H1 (cell line): ENCODE measurements at regions not wholly inside any gene's neighbourhood (a gene's known extent, or its start where the extent isn't known, plus 50 kb on each side); places are given as distances from the start of the nearest gene placed in this dataset.

Experiments used
- CTCF ChIA-PET: fragments of 300-600 bp; sonication (Branson Sonifier 250); formaldehyde crosslinking; loops from one replicate; lab custom pipeline; 2021; ENCODE audit not compliant: partially characterized antibody; lab: Charles Lee
- POLR2A ChIA-PET: fragments of 300-600 bp; sonication (Branson Sonifier 250); formaldehyde crosslinking; loops from one replicate; lab custom pipeline; 2021; ENCODE audit warnings: inconsistent platforms; ENCODE audit not compliant: partially characterized antibody; lab: Charles Lee
- DNase-seq, 2 experiments: peaks; one replicate each; pipeline versions ENCODE4 v3.0.0 to v3.0.0-alpha.2; 2010 to 2022; ENCODE audit warnings: low spot score in 2 of 2, low read depth in 1 of 2, mixed read lengths in 1 of 2
- FAIRE-seq: peaks from 2 replicates; lab custom pipeline; 2011; peaks lifted over from hg19 to GRCh38; lab: Jason Lieb, UNC
- H2AFZ ChIP-seq: 2 replicates; pipeline ENCODE4 v1.8.1; 2012; ENCODE audit warnings: low read length, inconsistent platforms
- H2AK5ac ChIP-seq: 2 replicates; pipeline ENCODE4 v1.6.1; 2013; ENCODE audit warnings: low read depth, low read length
- H2BK120ac ChIP-seq: replicated peaks from 2 replicates; pipeline ENCODE3; 2013; ENCODE audit warnings: low read depth, low read length, inconsistent platforms
- H2BK12ac ChIP-seq: 2 replicates; pipeline ENCODE4 v1.6.1; 2013; ENCODE audit warnings: low read depth, low read length
- H2BK15ac ChIP-seq: 2 replicates; pipeline ENCODE4 v1.6.1; 2013; ENCODE audit warnings: low read length
- H2BK20ac ChIP-seq: 2 replicates; pipeline ENCODE4 v1.6.1; 2013; ENCODE audit warnings: low read length
- H2BK5ac ChIP-seq: 2 replicates; pipeline ENCODE4 v1.6.1; 2013; ENCODE audit warnings: low read depth, low read length
- H3K14ac ChIP-seq: 2 replicates; pipeline ENCODE4 v1.6.1; 2013; ENCODE audit warnings: inconsistent platforms; ENCODE audit not compliant: insufficient read length
- H3K18ac ChIP-seq: 2 replicates; pipeline ENCODE4 v1.6.1; 2013; ENCODE audit warnings: low read length; ENCODE audit errors: extremely low read depth
- H3K23ac ChIP-seq: 2 replicates; pipeline ENCODE4 v1.6.1; 2013; ENCODE audit warnings: inconsistent platforms; ENCODE audit not compliant: insufficient read length
- H3K23me2 ChIP-seq: 2 replicates; pipeline ENCODE4 v1.6.1; 2013; ENCODE audit warnings: low read depth, low read length
- H3K27ac ChIP-seq: 2 replicates; pipeline ENCODE4 v1.6.1; 2011; ENCODE audit warnings: low read depth, low read length, inconsistent platforms
- H3K27me3 ChIP-seq, 4 experiments: replicated peaks in 1 of 4; 1 replicate in 1 of 4; 2 replicates in 3 of 4; pipeline versions ENCODE4 v1.6.1 to v1.8.1; 2011 to 2013; ENCODE audit warnings: low read length in 3 of 4, mild to moderate bottlenecking in 3 of 4, inconsistent platforms in 2 of 4, mixed read lengths in 2 of 4, moderate library complexity in 1 of 4; ENCODE audit not compliant: control insufficient read depth in 3 of 4, insufficient read depth in 3 of 4; ENCODE audit errors: extremely low read depth in 1 of 4
- H3K36me3 ChIP-seq, 4 experiments: 2 replicates each; pipeline versions ENCODE4 v1.6.1 to v1.8.1; 2011 to 2013; ENCODE audit warnings: mild to moderate bottlenecking in 4 of 4, low read length in 3 of 4, moderate library complexity in 2 of 4, control low read depth in 1 of 4, inconsistent platforms in 1 of 4; ENCODE audit not compliant: insufficient read depth in 4 of 4, control insufficient read depth in 2 of 4
- H3K4ac ChIP-seq: replicated peaks from 2 replicates; pipeline ENCODE3; 2013; ENCODE audit warnings: low read length, low read depth, mixed read lengths, inconsistent platforms; ENCODE audit not compliant: insufficient read length
- H3K4me1 ChIP-seq, 4 experiments: replicated peaks in 1 of 4; 1 replicate in 1 of 4; 2 replicates in 3 of 4; pipeline versions ENCODE4 v1.6.1 to v1.8.1; 2011 to 2013; ENCODE audit warnings: low read length in 3 of 4, inconsistent platforms in 2 of 4, mixed read lengths in 1 of 4; ENCODE audit not compliant: insufficient read depth in 4 of 4, control insufficient read depth in 3 of 4
- H3K4me2 ChIP-seq, 2 experiments: 2 replicates each; pipeline versions ENCODE4 v1.6.1 to v1.8.1; 2011 to 2013; ENCODE audit warnings: low read depth in 2 of 2, low read length in 2 of 2, control low read depth in 1 of 2, inconsistent platforms in 1 of 2, mild to moderate bottlenecking in 1 of 2; ENCODE audit not compliant: insufficient read depth in 1 of 2
- H3K4me3 ChIP-seq, 4 experiments: fragments of 200-600, 300-600 bp in 1 of 4; sonication (generic), shearing (Covaris generic), sonication (Bioruptor Twin) in 1 of 4; 2 replicates each; pipeline versions ENCODE4 v1.5.1 to v1.8.1; 2011 to 2016; ENCODE audit warnings: low read length in 4 of 4, low read depth in 3 of 4, control low read depth in 2 of 4, inconsistent platforms in 2 of 4, mild to moderate bottlenecking in 2 of 4, mixed read lengths in 1 of 4, moderate library complexity in 1 of 4; ENCODE audit not compliant: insufficient read depth in 2 of 4; ENCODE audit errors: extremely low read depth in 1 of 4
- H3K56ac ChIP-seq: replicated peaks from 2 replicates; pipeline ENCODE3; 2013; ENCODE audit warnings: low read depth, mild to moderate bottlenecking, mixed read lengths, low read length, inconsistent platforms; ENCODE audit not compliant: insufficient read length
- H3K79me1 ChIP-seq: 2 replicates; pipeline ENCODE4 v1.6.1; 2013; ENCODE audit warnings: low read depth, low read length, control low read depth
- H3K79me2 ChIP-seq, 2 experiments: 2 replicates each; pipeline versions ENCODE4 v1.6.1 to v1.8.1; 2012 to 2013; ENCODE audit warnings: low read length in 2 of 2, mild to moderate bottlenecking in 2 of 2, inconsistent platforms in 1 of 2; ENCODE audit not compliant: insufficient read depth in 2 of 2, control insufficient read depth in 1 of 2
- H3K9ac ChIP-seq, 4 experiments: replicated peaks in 1 of 4; 1 replicate in 1 of 4; 2 replicates in 3 of 4; pipeline versions ENCODE4 v1.6.1 to v1.8.1; 2011 to 2013; ENCODE audit warnings: low read depth in 3 of 4, low read length in 3 of 4, control low read depth in 2 of 4, mild to moderate bottlenecking in 2 of 4, moderate library complexity in 2 of 4, inconsistent platforms in 1 of 4; ENCODE audit errors: extremely low read depth in 1 of 4
- H3K9me3 ChIP-seq, 2 experiments: 2 replicates each; pipeline versions ENCODE4 v1.6.1 to v1.8.1; 2012 to 2013; ENCODE audit warnings: mild to moderate bottlenecking in 2 of 2, moderate library complexity in 2 of 2, control low read depth in 1 of 2, inconsistent platforms in 1 of 2, low read depth in 1 of 2, low read length in 1 of 2, mixed read lengths in 1 of 2; ENCODE audit not compliant: insufficient read depth in 2 of 2
- H4K20me1 ChIP-seq, 2 experiments: replicated peaks in 1 of 2; 2 replicates each; pipeline versions ENCODE3 to v1.8.1; 2011 to 2013; ENCODE audit warnings: inconsistent platforms in 2 of 2, low read length in 2 of 2, mild to moderate bottlenecking in 1 of 2; ENCODE audit not compliant: insufficient read depth in 2 of 2, control insufficient read depth in 1 of 2
- H4K5ac ChIP-seq: 2 replicates; pipeline ENCODE4 v1.6.1; 2013; ENCODE audit warnings: low read length, low read depth, mixed read lengths, inconsistent platforms; ENCODE audit not compliant: insufficient read length
- H4K8ac ChIP-seq: 2 replicates; pipeline ENCODE4 v1.8.0; 2013; ENCODE audit warnings: mild to moderate bottlenecking, moderate library complexity, low read length, inconsistent platforms; ENCODE audit not compliant: insufficient read depth; ENCODE audit errors: extremely low read depth
- H4K91ac ChIP-seq: replicated peaks from 2 replicates; pipeline ENCODE3; 2013; ENCODE audit warnings: low read length, mixed read lengths, inconsistent platforms; ENCODE audit not compliant: insufficient read length
- ATF2 ChIP-seq: IDR thresholded peaks from 2 replicates; pipeline ENCODE4 v1.6.1; 2012; ENCODE audit warnings: low read length, inconsistent platforms
- CHD2 ChIP-seq: IDR thresholded peaks from 2 replicates; pipeline ENCODE4 v1.6.1; 2012; ENCODE audit warnings: low read length, improper control_type of control experiment
- CREB1 ChIP-seq: IDR thresholded peaks from 2 replicates; pipeline ENCODE4 v1.6.1; 2012; ENCODE audit warnings: inconsistent platforms
- E2F6 ChIP-seq: IDR thresholded peaks from 2 replicates; pipeline ENCODE4 v1.6.1; 2012; ENCODE audit warnings: inconsistent platforms
- EP300 ChIP-seq, 2 experiments: IDR thresholded peaks; 1 replicate in 1 of 2; 2 replicates in 1 of 2; pipeline ENCODE4 v1.6.1; 2011 to 2012; ENCODE audit warnings: low read depth in 2 of 2, low read length in 2 of 2, mild to moderate bottlenecking in 2 of 2, borderline replicate concordance in 1 of 2, inconsistent platforms in 1 of 2, moderate library complexity in 1 of 2
- EZH2 ChIP-seq: fragments of 200-600 bp; sonication (generic); IDR thresholded peaks from 2 replicates; pipeline ENCODE4 v1.7.1; 2012; ENCODE audit warnings: low read depth, mild to moderate bottlenecking, moderate library complexity, low read length, inconsistent platforms; ENCODE audit not compliant: severe bottlenecking
- GTF2F1 ChIP-seq: IDR thresholded peaks from 2 replicates; pipeline ENCODE4 v1.6.1; 2012; ENCODE audit warnings: low read depth, low read length, improper control_type of control experiment, borderline replicate concordance

- H2BK15ac ChIP-seq, result no peak overlapping the region
- ChIA-PET CTCF (interaction anchor here (0.7 to 3.0 kb wide), 10 partner anchors 14 to 248 kb away, joined by 3 to 9 read pairs (median 4); no protein-coding TSS in a partner anchor), POLR2A (interaction anchor here (5.2 kb wide), 1 partner anchor 61 kb away, joined by 31 read pairs; the partner anchor contains the start of gene KLF7)
- H3K9ac ChIP-seq, result no peak overlapping the region
- no peaks in the 10 kb centered on the region for H3K9me3 ChIP-seq
- no peak for DNase-seq
- no peak for FAIRE-seq
- no peak overlapping the region for H3K23ac ChIP-seq
- no peak overlapping the region for H2BK5ac ChIP-seq
- no peak overlapping the region for H3K4me3 ChIP-seq
- no peak for TF ChIP-seq GTF2F1
- no peak for TF ChIP-seq CREB1
- no peak for TF ChIP-seq ATF2
- no peak for TF ChIP-seq EZH2
- no peak for TF ChIP-seq EP300 (IDR thresholded peaks at IDR 0.05; ENCODE audit: borderline replicate concordance in 1 of 2, low read depth in 2 of 2, low read length in 2 of 2)
- no peak for TF ChIP-seq E2F6
- no peak for TF ChIP-seq CHD2
- no peak overlapping the region for H3K14ac ChIP-seq
- H3K56ac ChIP-seq, result no peak overlapping the region
- H2BK12ac ChIP-seq, result peak overlapping the region; percentile 35; the same call in 1 of the 2 replicates
- no peak overlapping the region for H2BK120ac ChIP-seq
- no peak overlapping the region for H2AFZ ChIP-seq
- H3K4me1 ChIP-seq, result peaks cover 8 to 32% (median 30%) of the 10 kb centered on the region in 4 experiments
- no peak overlapping the region for H2AK5ac ChIP-seq
- H4K20me1 ChIP-seq, result no peaks in the 10 kb centered on the region
- H4K5ac ChIP-seq, result no peak overlapping the region
- no peak overlapping the region for H3K18ac ChIP-seq
- no peaks in the 10 kb centered on the region; the same call in 1 of the 2 replicates for H3K23me2 ChIP-seq
- H3K4me2 ChIP-seq, result peak overlapping the region in 1 of 2 experiments; percentile 64; a peak in 1 of 4 replicates
- H4K8ac ChIP-seq, result no peak overlapping the region
- no peaks in the 10 kb centered on the region for H3K27me3 ChIP-seq
- H3K36me3 ChIP-seq, result no peaks in the 10 kb centered on the region
- H3K79me1 ChIP-seq, result no peaks in the 10 kb centered on the region
- 0 out of 2 replicates have a peak overlapping the region, but pooled peaks have one; percentile 16 for H2BK20ac ChIP-seq
- H3K4ac ChIP-seq, result no peak overlapping the region
- H3K27ac ChIP-seq, result no peak overlapping the region
- no peaks in the 10 kb centered on the region for H3K79me2 ChIP-seq
- no peak overlapping the region for H4K91ac ChIP-seq
Measured at GRCh38 chr2:207226243-207226642, 60.5 kb upstream of the KLF7 start.
